HG03039 (cell line): ENCODE measurements at regions not wholly inside any gene's neighbourhood (a gene's known extent, or its start where the extent isn't known, plus 50 kb on each side); places are given as distances from the start of the nearest gene placed in this dataset.

Source experiments
- ATAC-seq: cut with Tn5 transposase; IDR thresholded peaks from one replicate; pipeline ENCODE4 v1.9.1; 2021; ENCODE audit warnings: mild to moderate bottlenecking, moderate library complexity; ENCODE audit not compliant: unreplicated experiment

GRCh38 chr3:1677576-1678156, 421.0 kb upstream of the CNTN4 start:
- no peak for ATAC-seq

GRCh38 chr3:1692428-1692827, 406.2 kb upstream of the CNTN4 start:
- no peak for ATAC-seq

GRCh38 chr3:1693145-1693544, 405.5 kb upstream of the CNTN4 start:
- no peak for ATAC-seq

GRCh38 chr3:1696669-1697275, 401.9 kb upstream of the CNTN4 start:
- ATAC-seq = no peak

- no peak for ATAC-seq
Measured at GRCh38 chr3:1699361-1699920, 399.2 kb upstream of the CNTN4 start.

GRCh38 chr3:1700650-1701049, 398.0 kb upstream of the CNTN4 start:
- no peak for ATAC-seq

GRCh38 chr3:1703169-1703568, 395.5 kb upstream of the CNTN4 start:
- no peak for ATAC-seq

- no peak for ATAC-seq
Measured at GRCh38 chr3:1710663-1711062, 388.0 kb upstream of the CNTN4 start.

GRCh38 chr3:1717524-1717923, 381.1 kb upstream of the CNTN4 start:
- ATAC-seq = no peak

GRCh38 chr3:1723726-1724125, 374.9 kb upstream of the CNTN4 start:
- ATAC-seq = no peak

GRCh38 chr3:1726741-1727140, 371.9 kb upstream of the CNTN4 start:
- ATAC-seq = no peak

GRCh38 chr3:1727242-1727641, 371.4 kb upstream of the CNTN4 start:
- ATAC-seq = no peak

- no peak for ATAC-seq
Measured at GRCh38 chr3:1728510-1728909, 370.2 kb upstream of the CNTN4 start.

GRCh38 chr3:1734494-1735122, 364.1 kb upstream of the CNTN4 start:
- no peak for ATAC-seq

GRCh38 chr3:1752205-1752604, 346.5 kb upstream of the CNTN4 start:
- no peak for ATAC-seq

GRCh38 chr3:1766384-1766783, 332.3 kb upstream of the CNTN4 start:
- no peak for ATAC-seq

- ATAC-seq = no peak
Measured at GRCh38 chr3:1773679-1774078, 325.0 kb upstream of the CNTN4 start.

GRCh38 chr3:1774597-1774996, 324.1 kb upstream of the CNTN4 start:
- no peak for ATAC-seq

- ATAC-seq = no peak
Measured at GRCh38 chr3:1775321-1775720, 323.3 kb upstream of the CNTN4 start.

GRCh38 chr3:1783995-1784394, 314.7 kb upstream of the CNTN4 start:
- no peak for ATAC-seq

- ATAC-seq = no peak
Measured at GRCh38 chr3:1787094-1787493, 311.6 kb upstream of the CNTN4 start.

GRCh38 chr3:1792466-1792865, 306.2 kb upstream of the CNTN4 start:
- ATAC-seq = no peak
